Naive thymus-derived CD8-positive, alpha-beta T cell (primary cell): ENCODE measurements at regions not wholly inside any gene's neighbourhood (a gene's known extent, or its start where the extent isn't known, plus 50 kb on each side); places are given as distances from the start of the nearest gene placed in this dataset.
"Not testable (repeated sequence)": the region's sequence is repeated elsewhere in the genome, so short reads cannot be mapped to it uniquely, and the experiment has no call there.

Experiments used
- ATAC-seq, 2 donors: fragments of 150-1000 bp; cut with Tn5 transposase in 1 of 2; sonication (Bioruptor Pico), chemical (Tn5 transposase) in 1 of 2; 1 replicate in 1 of 2; 2 replicates in 1 of 2; pipeline ENCODE4 v1.10.0; 2021; ENCODE audit warnings: mild to moderate bottlenecking in 2 of 2, moderate library complexity in 2 of 2
- POLR2A ChIA-PET: fragments of 350-600 bp; sonication (Branson Sonifier 250); formaldehyde crosslinking; loops from one replicate; lab custom pipeline; 2021; ENCODE audit warnings: antibody characterized with exemption; lab: Charles Lee
- DNase-seq, 10 donors: peaks; one replicate each; pipeline versions ENCODE4 v3.0.0 to v3.0.0-alpha.2; 2020 to 2022
- H3K27ac Mint-ChIP-seq, 10 donors: one replicate each; pipeline ENCODE4 v1.8.0; 2020 to 2022; ENCODE audit warnings: mild to moderate bottlenecking in 10 of 10, mixed read lengths in 10 of 10, moderate library complexity in 4 of 10, inconsistent platforms in 1 of 10
- H3K27me3 Mint-ChIP-seq, 5 donors: one replicate each; pipeline ENCODE4 v1.8.0; 2021 to 2022; ENCODE audit warnings: mixed read lengths in 5 of 5
- H3K36me3 Mint-ChIP-seq, 3 donors: one replicate each; pipeline ENCODE4 v1.8.0; 2020 to 2022; ENCODE audit warnings: mixed read lengths in 3 of 3, mild to moderate bottlenecking in 2 of 3, inconsistent platforms in 1 of 3
- H3K4me1 Mint-ChIP-seq, 4 donors: one replicate each; pipeline ENCODE4 v1.8.0; 2021 to 2022; ENCODE audit warnings: mixed read lengths in 4 of 4
- H3K4me3 Mint-ChIP-seq, 10 donors: one replicate each; pipeline ENCODE4 v1.8.0; 2020 to 2022; ENCODE audit warnings: mild to moderate bottlenecking in 10 of 10, mixed read lengths in 10 of 10, moderate library complexity in 6 of 10, inconsistent platforms in 1 of 10
- H3K9me3 Mint-ChIP-seq, 9 donors: one replicate each; pipeline ENCODE4 v1.8.0; 2020 to 2022; ENCODE audit warnings: mixed read lengths in 9 of 9, mild to moderate bottlenecking in 3 of 9, inconsistent platforms in 1 of 9, moderate library complexity in 1 of 9

DNA sequence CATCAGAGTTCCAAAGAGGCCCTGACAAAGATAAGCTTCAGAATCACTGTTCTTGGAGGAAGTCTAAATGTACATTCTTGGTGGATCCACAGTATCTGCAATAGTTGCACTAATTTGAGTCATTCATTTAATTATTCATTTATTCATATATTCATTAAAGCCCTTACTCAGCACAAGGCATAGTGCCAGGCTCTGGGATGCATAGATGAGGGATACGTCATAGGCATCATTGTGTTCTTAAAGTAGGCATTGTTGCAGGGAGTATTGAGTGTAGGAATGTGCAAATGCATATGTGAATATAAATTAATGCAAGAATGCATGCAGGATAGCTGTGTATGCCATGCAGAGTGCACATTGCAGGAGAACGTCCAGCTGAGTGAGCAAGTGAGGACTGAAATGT is 100.7 kb downstream of the DRD1 start:
- no peak for ATAC-seq
- POLR2A ChIA-PET = no interaction called here
- Mint-ChIP-seq H3K4me1 (no peaks in the 10 kb centered on the region), H3K9me3 (peaks cover 0 to 10% (median 0%) of the 10 kb centered on the region in 9 donors), H3K27me3 (peaks cover 1 to 35% (median 11%) of the 10 kb centered on the region in 5 donors), H3K4me3 (no peak overlapping the region), H3K36me3 (peaks cover 0 to 2% (median 0%) of the 10 kb centered on the region in 3 donors), H3K27ac (no peak overlapping the region)
- no peak for DNase-seq

DNA sequence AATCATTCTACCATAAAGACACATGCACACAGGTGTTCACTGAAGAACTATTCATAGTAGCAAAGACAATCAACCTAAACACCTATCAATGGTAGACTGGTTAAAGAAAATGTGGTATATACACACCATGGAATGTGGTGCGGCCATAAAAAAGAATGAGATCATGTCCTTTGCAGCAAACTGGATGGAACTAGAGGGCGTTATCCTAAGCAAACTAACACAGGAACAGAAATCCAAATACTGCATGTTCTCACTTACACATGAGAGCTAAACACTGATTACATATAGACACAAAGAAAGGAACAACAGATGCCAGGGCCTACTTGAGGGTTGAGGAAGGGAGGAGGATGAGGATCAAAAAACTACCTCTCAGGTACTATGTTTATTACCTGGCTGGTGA is 103.8 kb downstream of the DRD1 start:
- ATAC-seq = no peak
- peaks cover 0 to 21% (median 12%) of the 10 kb centered on the region in 5 donors for H3K27me3 Mint-ChIP-seq
- H3K4me3 Mint-ChIP-seq = no peak overlapping the region
- POLR2A ChIA-PET = no interaction called here
- H3K27ac Mint-ChIP-seq = no peak overlapping the region
- DNase-seq = no peak
- peaks cover 0 to 9% (median 0%) of the 10 kb centered on the region in 9 donors for H3K9me3 Mint-ChIP-seq
- H3K36me3 Mint-ChIP-seq = peaks cover 0 to 1% (median 0%) of the 10 kb centered on the region in 3 donors
- H3K4me1 Mint-ChIP-seq = peaks cover 0 to 2% (median 0%) of the 10 kb centered on the region in 4 donors

DNA sequence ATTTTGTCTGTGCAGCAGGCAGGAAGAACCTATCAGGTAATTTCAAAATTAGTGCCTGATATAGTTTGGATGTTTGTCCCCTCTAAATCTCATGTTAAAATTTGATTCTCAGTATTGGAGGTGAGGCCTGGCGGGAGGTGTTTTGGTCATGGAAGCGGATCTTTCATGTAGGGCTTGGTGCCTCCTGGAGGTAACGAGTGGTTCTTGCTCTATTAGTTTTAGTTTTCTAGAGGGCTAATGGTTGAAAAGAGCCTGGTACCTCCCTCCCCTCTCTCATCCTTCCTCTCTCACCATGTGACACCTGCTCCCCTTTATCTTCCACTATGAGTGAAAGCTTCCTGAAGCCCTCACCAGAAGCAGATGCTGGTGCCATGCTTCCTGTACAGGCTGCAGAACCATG is 106.3 kb downstream of the DRD1 start:
- Mint-ChIP-seq H3K4me3 (no peak overlapping the region), H3K36me3 (no peaks in the 10 kb centered on the region), H3K4me1 (peaks cover 0 to 2% (median 0%) of the 10 kb centered on the region in 4 donors), H3K9me3 (peaks cover 0 to 2% (median 0%) of the 10 kb centered on the region in 9 donors), H3K27me3 (peaks cover under 1 to 16% (median 2%) of the 10 kb centered on the region in 5 donors), H3K27ac (no peak overlapping the region)
- DNase-seq = no peak
- no peak for ATAC-seq
- POLR2A ChIA-PET = no interaction called here

DNA sequence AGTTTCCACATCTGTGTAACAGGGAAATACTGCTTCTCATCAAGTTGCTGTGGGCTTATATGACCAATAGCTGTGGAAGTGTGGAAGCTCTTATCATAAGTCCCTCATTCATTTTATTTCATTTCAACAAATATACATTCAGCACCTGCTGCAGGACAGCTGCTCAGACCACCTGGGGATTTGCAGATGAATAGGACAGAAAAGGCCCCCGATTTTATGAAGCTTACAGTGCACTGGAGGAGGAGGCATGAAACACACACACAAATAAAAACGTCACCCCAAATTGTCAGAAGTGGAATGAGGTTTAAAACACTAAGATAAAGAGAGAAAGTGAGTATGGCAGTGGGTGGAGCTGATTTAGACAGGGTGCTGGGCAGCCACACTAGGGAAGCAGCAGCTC is 107.2 kb downstream of the DRD1 start:
- Mint-ChIP-seq H3K4me3 (no peak overlapping the region), H3K9me3 (peaks cover 0 to 2% (median 0%) of the 10 kb centered on the region in 9 donors), H3K36me3 (no peaks in the 10 kb centered on the region), H3K4me1 (peaks cover 0 to 2% (median 0%) of the 10 kb centered on the region in 4 donors), H3K27ac (no peak overlapping the region), H3K27me3 (peaks cover 0 to 16% (median 2%) of the 10 kb centered on the region in 5 donors)
- DNase-seq (no peak), ATAC-seq (no peak)
- POLR2A ChIA-PET = no interaction called here

DNA sequence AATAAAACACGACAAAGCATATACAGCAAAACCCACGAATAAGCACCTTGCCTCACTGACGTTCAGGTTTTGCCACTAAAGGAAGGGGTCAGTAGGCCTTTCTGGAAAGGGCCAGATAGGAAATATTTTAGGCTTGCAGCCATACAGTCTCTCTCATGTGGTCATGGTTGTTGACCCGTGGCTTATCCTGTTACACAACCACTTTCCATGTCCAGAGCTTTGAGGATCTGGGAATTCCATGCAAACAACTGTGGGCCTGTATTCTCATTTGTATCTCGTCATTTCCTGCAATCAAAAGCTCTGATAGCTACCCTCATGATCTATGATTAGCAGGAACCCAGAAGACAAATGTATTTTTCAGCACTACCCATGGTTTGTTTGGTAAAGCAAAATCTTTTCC is 108.3 kb downstream of the DRD1 start:
- H3K36me3 Mint-ChIP-seq = no peaks in the 10 kb centered on the region
- peaks cover 0 to 4% (median 0%) of the 10 kb centered on the region in 9 donors for H3K9me3 Mint-ChIP-seq
- H3K4me3 Mint-ChIP-seq = no peak overlapping the region
- ATAC-seq (no peak), DNase-seq (no peak)
- peaks cover 0 to 2% (median 0%) of the 10 kb centered on the region in 4 donors for H3K4me1 Mint-ChIP-seq
- H3K27ac Mint-ChIP-seq = no peak overlapping the region
- POLR2A ChIA-PET = no interaction called here
- H3K27me3 Mint-ChIP-seq = peaks cover 0 to 16% (median 2%) of the 10 kb centered on the region in 5 donors

DNA sequence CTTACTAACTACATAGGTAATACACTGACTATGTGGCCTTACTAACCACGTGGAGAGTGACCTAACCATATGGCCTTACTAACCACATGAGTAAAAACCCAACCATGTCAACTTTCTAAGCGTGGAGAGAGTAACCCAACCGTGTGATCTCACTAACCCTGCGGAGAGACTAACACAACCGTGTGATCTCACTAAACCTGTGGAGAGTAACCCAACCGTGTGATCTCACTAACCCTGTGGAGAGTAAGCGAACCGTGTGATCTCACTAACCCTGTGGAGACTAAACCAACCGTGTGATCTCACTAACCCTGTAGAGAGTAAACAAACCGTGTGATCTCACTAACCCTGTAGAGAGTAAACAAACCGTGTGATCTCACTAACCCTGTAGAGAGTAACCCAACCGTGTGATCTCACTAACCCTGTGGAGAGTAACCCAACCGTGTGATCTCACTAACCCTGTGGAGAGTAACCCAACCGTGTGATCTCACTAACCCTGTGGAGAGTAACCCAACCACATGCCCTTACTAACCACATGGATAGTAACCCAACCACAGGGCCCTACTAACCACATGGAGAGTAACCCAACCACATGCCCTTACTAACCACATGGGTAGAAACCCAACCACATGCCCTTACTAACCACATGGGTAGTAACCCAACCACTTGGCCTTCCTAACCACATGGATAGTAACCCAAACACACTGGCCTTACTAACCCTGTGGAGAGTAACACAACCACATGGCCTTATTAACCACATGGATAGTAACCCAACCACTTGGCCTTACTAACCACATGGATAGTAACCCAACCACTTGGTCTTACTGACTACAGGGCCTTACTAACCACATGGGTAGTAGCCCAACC is 112.6 kb downstream of the DRD1 start:
- H3K4me3 Mint-ChIP-seq, DNase-seq, H3K4me1 Mint-ChIP-seq, POLR2A ChIA-PET, ATAC-seq, H3K36me3 Mint-ChIP-seq, H3K9me3 Mint-ChIP-seq: not testable (repeated sequence)
- peaks cover 2 to 18% (median 17%) of the 10 kb centered on the region in 5 donors for H3K27me3 Mint-ChIP-seq
- H3K27ac Mint-ChIP-seq = peak overlapping the region in 1 of 10 donors; percentile 57

DNA sequence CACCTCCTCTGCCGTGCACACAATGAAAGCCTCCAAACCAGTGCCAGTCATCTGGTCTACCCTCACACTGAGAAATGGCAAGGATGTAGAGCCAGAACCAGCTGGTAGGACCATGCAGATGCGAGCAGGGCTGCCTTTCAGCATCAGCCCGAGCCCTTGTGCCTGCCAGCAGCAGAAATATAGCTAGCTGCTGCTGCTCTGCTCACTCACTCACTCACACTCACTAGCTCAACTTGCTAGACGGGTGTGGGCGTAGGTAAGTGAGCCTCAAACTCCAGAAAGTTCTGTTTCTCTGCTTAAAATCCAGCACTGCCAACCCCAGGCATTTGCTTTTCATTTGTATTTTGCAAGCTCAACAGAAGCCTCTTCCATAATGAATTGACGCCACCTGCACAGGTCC is 114.0 kb downstream of the DRD1 start:
- no peaks in the 10 kb centered on the region for H3K36me3 Mint-ChIP-seq
- no peak for DNase-seq

DNA sequence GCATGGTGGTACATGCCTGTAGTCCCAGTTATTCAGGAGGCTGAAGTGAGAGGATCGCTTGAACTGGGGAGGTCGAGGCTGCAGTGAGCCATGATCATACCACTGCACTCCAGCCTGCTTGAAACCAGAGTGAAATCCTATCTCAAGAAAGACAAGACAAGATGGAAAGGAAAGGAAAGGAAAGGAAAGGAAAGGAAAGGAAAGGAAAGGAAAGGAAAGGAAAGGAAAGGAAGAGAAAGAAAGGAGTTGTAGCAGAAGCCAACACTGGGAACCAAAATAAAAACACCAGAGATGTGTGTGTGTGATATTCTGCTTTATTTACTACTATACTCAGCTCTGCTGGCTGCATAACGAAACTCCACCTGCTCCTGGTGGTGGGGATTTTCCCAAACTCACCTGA is 115.3 kb downstream of the DRD1 start:
- Mint-ChIP-seq H3K4me3 (no peak overlapping the region), H3K27me3 (peaks cover 2 to 18% (median 11%) of the 10 kb centered on the region in 5 donors), H3K9me3 (peaks cover 0 to 8% (median 0%) of the 10 kb centered on the region in 9 donors), H3K27ac (no peak overlapping the region), H3K4me1 (no peaks in the 10 kb centered on the region), H3K36me3 (no peaks in the 10 kb centered on the region)
- no peak for ATAC-seq
- DNase-seq = no peak
- POLR2A ChIA-PET = no interaction called here

More for the DNA sequence above, 114.0 kb downstream of the DRD1 start:
- ATAC-seq = no peak
- peaks cover 2 to 18% (median 13%) of the 10 kb centered on the region in 5 donors for H3K27me3 Mint-ChIP-seq
- H3K9me3 Mint-ChIP-seq = peaks cover 0 to 8% (median 0%) of the 10 kb centered on the region in 9 donors
- no peak overlapping the region for H3K4me3 Mint-ChIP-seq
- no peak overlapping the region for H3K27ac Mint-ChIP-seq
- no peaks in the 10 kb centered on the region for H3K4me1 Mint-ChIP-seq
- POLR2A ChIA-PET = no interaction called here

DNA sequence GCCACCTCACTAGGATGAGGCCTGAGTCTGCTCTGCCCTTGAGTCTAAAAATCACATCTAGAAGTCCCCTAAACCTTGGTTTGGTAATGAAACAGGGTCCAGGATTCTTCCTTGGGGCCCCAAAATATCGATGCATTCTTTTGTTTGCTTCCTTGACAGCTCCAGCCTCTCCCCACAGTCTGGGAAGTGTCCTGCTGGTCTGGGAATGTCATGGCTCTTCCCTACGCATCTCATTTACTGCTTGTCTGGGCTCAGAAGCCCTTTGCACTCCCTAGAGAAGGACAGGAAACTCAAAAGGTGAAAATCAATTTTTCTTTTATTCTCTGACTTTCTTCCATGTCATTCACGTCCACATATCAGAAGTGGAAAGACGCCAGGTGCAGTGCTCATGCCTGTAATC is 115.8 kb downstream of the DRD1 start:
- DNase-seq (no peak), ATAC-seq (no peak)
- Mint-ChIP-seq H3K4me3 (no peak overlapping the region), H3K36me3 (no peaks in the 10 kb centered on the region), H3K4me1 (no peaks in the 10 kb centered on the region), H3K9me3 (peaks cover 0 to 8% (median 0%) of the 10 kb centered on the region in 9 donors), H3K27me3 (peaks cover 1 to 19% (median 11%) of the 10 kb centered on the region in 5 donors), H3K27ac (no peak overlapping the region)
- POLR2A ChIA-PET = no interaction called here

DNA sequence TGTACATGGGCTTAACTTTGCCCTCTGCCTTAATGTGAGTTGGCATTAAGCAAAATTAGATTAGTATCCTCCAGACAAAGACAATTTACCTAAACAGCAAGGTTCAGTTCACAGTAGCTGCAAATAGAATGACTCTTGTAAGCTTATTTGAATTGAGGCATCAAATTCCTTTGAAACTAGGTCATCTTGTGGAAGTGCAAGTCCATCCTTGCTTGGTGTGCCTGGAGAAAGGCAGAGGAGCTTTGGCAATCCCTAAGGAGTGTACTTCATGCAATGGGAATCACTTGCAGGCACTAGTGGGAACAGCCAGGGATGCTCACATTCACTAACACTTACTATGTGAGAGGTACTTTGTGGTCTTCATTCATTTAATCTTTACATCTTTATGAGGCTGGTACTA is 118.3 kb downstream of the DRD1 start:
- no peaks in the 10 kb centered on the region for H3K4me1 Mint-ChIP-seq
- POLR2A ChIA-PET = no interaction called here
- H3K4me3 Mint-ChIP-seq = no peak overlapping the region
- H3K27me3 Mint-ChIP-seq = peaks cover 1 to 34% (median 16%) of the 10 kb centered on the region in 5 donors
- H3K9me3 Mint-ChIP-seq = peaks cover 0 to 12% (median 0%) of the 10 kb centered on the region in 9 donors
- no peaks in the 10 kb centered on the region for H3K36me3 Mint-ChIP-seq
- ATAC-seq (no peak), DNase-seq (no peak)
- no peak overlapping the region for H3K27ac Mint-ChIP-seq

DNA sequence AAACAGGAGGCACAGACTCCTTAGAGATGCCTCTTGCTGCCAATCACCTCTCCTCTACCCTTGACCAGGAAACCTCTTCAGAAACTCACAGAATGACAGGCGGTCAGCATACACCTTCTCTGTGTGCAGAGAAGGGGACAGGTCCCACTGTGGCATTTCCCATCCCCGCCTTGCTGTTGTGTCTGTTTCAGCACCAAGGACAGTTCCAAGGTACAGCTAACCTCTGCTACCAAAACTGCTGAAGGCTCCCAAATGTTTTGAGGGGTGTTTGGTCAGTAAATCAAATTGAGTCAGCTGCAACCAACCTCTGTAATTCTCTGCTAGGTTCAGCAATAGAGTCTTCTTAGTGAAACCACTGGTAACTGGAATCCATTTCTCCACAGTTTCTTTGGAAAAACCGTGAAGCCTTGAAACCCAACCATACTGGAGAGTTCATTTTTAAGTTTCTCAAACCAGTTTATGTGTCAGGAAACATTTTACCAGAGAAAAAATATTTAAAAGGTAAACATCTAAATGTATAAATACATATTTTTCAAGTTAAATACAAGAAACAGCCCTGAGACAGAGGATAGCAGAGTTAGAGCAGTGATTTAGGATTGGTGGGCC is 122.0 kb downstream of the DRD1 start:
- Mint-ChIP-seq H3K4me1 (no peaks in the 10 kb centered on the region), H3K27ac (no peak overlapping the region), H3K9me3 (peaks cover 0 to 12% (median 0%) of the 10 kb centered on the region in 9 donors), H3K27me3 (peaks cover 1 to 30% (median 14%) of the 10 kb centered on the region in 5 donors), H3K36me3 (no peaks in the 10 kb centered on the region), H3K4me3 (no peak overlapping the region)
- DNase-seq (peak in 4 of 10 donors; percentile 1 to 27 (median 13)), ATAC-seq (no peak)
- POLR2A ChIA-PET = no interaction called here

DNA sequence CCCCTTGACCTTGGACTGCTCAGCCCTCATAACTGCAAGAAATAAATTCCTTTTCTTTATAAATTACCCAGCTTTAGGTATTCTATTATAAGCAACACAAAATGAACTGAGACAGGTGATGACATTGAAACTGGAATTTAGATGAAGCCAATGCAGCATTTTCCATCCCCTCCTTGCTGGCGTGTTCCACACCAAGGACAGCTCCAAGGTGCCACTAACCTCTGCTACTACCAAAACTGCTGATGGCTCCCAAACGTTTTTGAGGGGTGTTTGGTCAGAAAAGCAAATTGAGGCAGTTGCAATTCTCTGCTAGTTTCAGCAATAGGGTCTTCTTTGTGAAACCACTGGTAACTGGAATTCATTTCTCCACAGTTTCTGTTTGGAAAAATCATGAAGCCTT is 124.8 kb downstream of the DRD1 start:
- Mint-ChIP-seq H3K9me3 (peaks cover 0 to 12% (median 0%) of the 10 kb centered on the region in 9 donors), H3K27me3 (peaks cover 3 to 39% (median 17%) of the 10 kb centered on the region in 5 donors), H3K27ac (no peak overlapping the region), H3K4me3 (no peak overlapping the region), H3K4me1 (no peaks in the 10 kb centered on the region), H3K36me3 (no peaks in the 10 kb centered on the region)
- ATAC-seq (no peak), DNase-seq (no peak)
- POLR2A ChIA-PET = no interaction called here

DNA sequence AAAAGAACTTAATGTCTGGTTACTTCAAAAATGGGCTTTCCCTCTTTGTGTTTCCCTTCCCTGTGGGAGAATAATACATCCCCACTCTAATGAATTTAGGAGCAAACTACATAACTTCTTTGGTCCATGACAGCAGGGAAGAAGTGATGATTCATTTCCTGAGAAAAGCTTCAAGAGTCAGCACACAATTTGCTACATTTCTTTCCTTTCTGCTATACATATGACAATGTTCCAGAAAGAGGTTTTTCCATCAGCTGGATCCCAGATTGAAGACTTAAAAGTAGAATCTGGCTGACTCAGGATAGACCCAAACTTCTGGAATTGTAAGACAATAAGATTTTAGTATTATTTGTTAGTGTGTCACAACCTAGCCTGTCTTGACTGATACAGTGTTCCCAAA is 126.1 kb downstream of the DRD1 start:
- ATAC-seq (no peak), DNase-seq (no peak)
- H3K9me3 Mint-ChIP-seq = peaks cover 0 to 7% (median 0%) of the 10 kb centered on the region in 9 donors
- no peaks in the 10 kb centered on the region for H3K36me3 Mint-ChIP-seq
- H3K27ac Mint-ChIP-seq = no peak overlapping the region
- H3K4me3 Mint-ChIP-seq = no peak overlapping the region
- POLR2A ChIA-PET = no interaction called here
- H3K27me3 Mint-ChIP-seq = peaks cover 6 to 42% (median 15%) of the 10 kb centered on the region in 5 donors
- no peaks in the 10 kb centered on the region for H3K4me1 Mint-ChIP-seq
